ENCODE measurements at regions not wholly inside any gene's neighbourhood (a gene's known extent, or its start where the extent isn't known, plus 50 kb on each side); places are given as distances from the start of the nearest gene placed in this dataset.
A peak's percentile ranks its signal among the peaks of the same experiment; 100 is the strongest.
"Not testable (repeated sequence)": the region's sequence is repeated elsewhere in the genome, so short reads cannot be mapped to it uniquely, and the experiment has no call there.

GRCh38 chr1:70674941-70675685 is 264.0 kb downstream of the CTH start:
- ATAC-seq = no peak

GRCh38 chr1:70675737-70676156 is 264.7 kb downstream of the CTH start:
- ATAC-seq = no peak

- peak; percentile 85 for ATAC-seq
These were observed 274.5 kb downstream of the CTH start for GRCh38 chr1:70685300-70686286.

GRCh38 chr1:70688580-70688979 is 277.5 kb downstream of the CTH start:
- no peak for ATAC-seq

- ATAC-seq = no peak
These were observed 295.4 kb downstream of the CTH start for GRCh38 chr1:70706381-70707037.

GRCh38 chr1:70707214-70707613 is 296.1 kb downstream of the CTH start:
- no peak for ATAC-seq

GRCh38 chr1:70714149-70714548 is 303.1 kb downstream of the CTH start:
- ATAC-seq = no peak

GRCh38 chr1:70717211-70717610 is 306.1 kb downstream of the CTH start:
- no peak for ATAC-seq

- no peak for ATAC-seq
These were observed 306.6 kb downstream of the CTH start for GRCh38 chr1:70717656-70718055.

- ATAC-seq = no peak
These were observed 307.1 kb downstream of the CTH start for GRCh38 chr1:70718086-70718630.

- no peak for ATAC-seq
These were observed 308.1 kb downstream of the CTH start for GRCh38 chr1:70719154-70719553.

GRCh38 chr1:70720109-70720508 is 309.0 kb downstream of the CTH start:
- ATAC-seq = no peak

- no peak for ATAC-seq
These were observed 309.5 kb downstream of the CTH start for GRCh38 chr1:70720521-70720920.

- ATAC-seq = no peak
These were observed 316.9 kb downstream of the CTH start for GRCh38 chr1:70727886-70728489.

- ATAC-seq = not testable (repeated sequence)
These were observed 311.1 kb downstream of the PTGER3 start for GRCh38 chr1:70736518-70736917.

- ATAC-seq = no peak
These were observed 310.5 kb downstream of the PTGER3 start for GRCh38 chr1:70737125-70737524.

GRCh38 chr1:70738624-70739023 is 309.0 kb downstream of the PTGER3 start:
- ATAC-seq = no peak

GRCh38 chr1:70745199-70745598 is 302.4 kb downstream of the PTGER3 start:
- ATAC-seq = no peak

GRCh38 chr1:70746062-70746461 is 301.6 kb downstream of the PTGER3 start:
- ATAC-seq = not testable (repeated sequence)

GRCh38 chr1:70747123-70747522 is 300.5 kb downstream of the PTGER3 start:
- not testable (repeated sequence) for ATAC-seq

- ATAC-seq = not testable (repeated sequence)
These were observed 295.8 kb downstream of the PTGER3 start for GRCh38 chr1:70751676-70752287.

- no peak for ATAC-seq
These were observed 292.9 kb downstream of the PTGER3 start for GRCh38 chr1:70754701-70755100.

Data from esophagus mucosa (tissue), 1 donor.